H1 (cell line): ENCODE measurements at regions not wholly inside any gene's neighbourhood (a gene's known extent, or its start where the extent isn't known, plus 50 kb on each side); places are given as distances from the start of the nearest gene placed in this dataset.
A peak's percentile ranks its signal among the peaks of the same experiment; 100 is the strongest.

ENCODE experiments used
- BACH1 ChIP-seq: IDR thresholded peaks from 2 replicates; pipeline ENCODE4 v1.6.1; 2012; ENCODE audit warnings: low read length, improper control_type of control experiment
- E2F6 ChIP-seq: IDR thresholded peaks from 2 replicates; pipeline ENCODE4 v1.6.1; 2012; ENCODE audit warnings: inconsistent platforms
- HDAC2 ChIP-seq, 2 experiments: fragments of 300-600 bp in 1 of 2; sonication (generic) in 1 of 2; IDR thresholded peaks; 2 replicates each; pipeline ENCODE4 v1.6.1; 2011 to 2012; ENCODE audit warnings: low read depth in 2 of 2, low read length in 2 of 2, mild to moderate bottlenecking in 2 of 2, moderate library complexity in 2 of 2, borderline replicate concordance in 1 of 2, inconsistent platforms in 1 of 2
- KDM5A ChIP-seq: fragments of 200-600 bp; IDR thresholded peaks from 2 replicates; pipeline ENCODE4 v1.7.1; 2012; ENCODE audit warnings: mild to moderate bottlenecking, low read length, inconsistent platforms, mixed read lengths
- RBBP5 ChIP-seq: IDR thresholded peaks from 2 replicates; pipeline ENCODE4 v1.7.1; 2012; ENCODE audit warnings: low read depth, mild to moderate bottlenecking, inconsistent platforms, low read length, moderate library complexity, borderline replicate concordance
- SIN3A ChIP-seq, 2 experiments: IDR thresholded peaks in 1 of 2; conservative IDR thresholded peaks in 1 of 2; 2 replicates each; pipeline ENCODE4 v1.6.1; 2011 to 2012; ENCODE audit warnings: low read length in 2 of 2, improper control_type of control experiment in 1 of 2, low read depth in 1 of 2, mild to moderate bottlenecking in 1 of 2
- SRF ChIP-seq: IDR thresholded peaks from 2 replicates; pipeline ENCODE4 v1.6.1; 2011; ENCODE audit warnings: mild to moderate bottlenecking, low read depth, low read length, moderate library complexity
- TBP ChIP-seq: IDR thresholded peaks from 2 replicates; pipeline ENCODE4 v1.6.1; 2011; ENCODE audit warnings: low read depth, low read length, improper control_type of control experiment

- TF ChIP-seq SIN3A (conservative IDR thresholded peaks at IDR 0.05 in 1 of 2, IDR thresholded peaks at IDR 0.05 in 1 of 2; ENCODE audit: low read depth in 1 of 2, low read length in 2 of 2) = no peak
- TF ChIP-seq KDM5A = no peak
- TF ChIP-seq HDAC2 (IDR thresholded peaks at IDR 0.05; ENCODE audit: borderline replicate concordance in 1 of 2, low read depth in 2 of 2, low read length in 2 of 2) = 0 out of 4 replicates have a peak, but pooled peaks of 1 of the 2 experiments have one; percentile 77
- TF ChIP-seq SRF = no peak
- peak; percentile 53; the same call in 1 of the 2 replicates for TF ChIP-seq BACH1
- TF ChIP-seq TBP = peak; percentile 98
- TF ChIP-seq E2F6 = peak; percentile 36
- TF ChIP-seq RBBP5 = peak; percentile 67; the same call in 1 of the 2 replicates
Measured at GRCh38 chr6:27096834-27097511, 150.5 kb upstream of the PRSS16 start (continued).
